H9 (cell line): ENCODE measurements at regions not wholly inside any gene's neighbourhood (a gene's known extent, or its start where the extent isn't known, plus 50 kb on each side); places are given as distances from the start of the nearest gene placed in this dataset.
A peak's percentile ranks its signal among the peaks of the same experiment; 100 is the strongest.

Experiments used
- DNase-seq: peaks from one replicate; pipeline ENCODE4 v3.0.0-alpha.2; 2017
- H2AFZ ChIP-seq: one replicate; pipeline ENCODE4 v1.6.1; 2013; ENCODE audit warnings: mild to moderate bottlenecking, low read length, control low read depth, moderate library complexity
- H2AK5ac ChIP-seq: 2 replicates; pipeline ENCODE4 v1.6.1; 2013; ENCODE audit warnings: low read length, control low read depth, mixed read lengths; ENCODE audit not compliant: insufficient read length
- H2BK120ac ChIP-seq: one replicate; pipeline ENCODE4 v1.6.1; 2013; ENCODE audit warnings: low read depth, mild to moderate bottlenecking, low read length, control low read depth, inconsistent platforms; ENCODE audit not compliant: poor library complexity, severe bottlenecking
- H2BK12ac ChIP-seq: 2 replicates; pipeline ENCODE4 v1.6.1; 2013; ENCODE audit warnings: low read length, control low read depth, mixed read lengths, low read depth; ENCODE audit not compliant: insufficient read length
- H2BK15ac ChIP-seq: 2 replicates; pipeline ENCODE4 v1.6.1; 2013; ENCODE audit warnings: low read depth, low read length, control low read depth
- H2BK20ac ChIP-seq: one replicate; pipeline ENCODE4 v1.6.1; 2013; ENCODE audit warnings: low read depth, mild to moderate bottlenecking, low read length, control low read depth, inconsistent platforms; ENCODE audit not compliant: poor library complexity, severe bottlenecking
- H2BK5ac ChIP-seq: 2 replicates; pipeline ENCODE4 v1.6.1; 2013; ENCODE audit warnings: low read length, control low read depth, mixed read lengths; ENCODE audit not compliant: insufficient read length
- H3K14ac ChIP-seq: 2 replicates; pipeline ENCODE4 v1.6.1; 2013; ENCODE audit warnings: low read length, control low read depth; ENCODE audit not compliant: insufficient read depth
- H3K18ac ChIP-seq: 2 replicates; pipeline ENCODE4 v1.6.1; 2013; ENCODE audit warnings: low read depth, mild to moderate bottlenecking, mixed read lengths, low read length, control low read depth; ENCODE audit not compliant: insufficient read length
- H3K23ac ChIP-seq: 2 replicates; pipeline ENCODE4 v1.6.1; 2013; ENCODE audit warnings: low read length, control low read depth, mixed read lengths, low read depth; ENCODE audit not compliant: insufficient read length
- H3K23me2 ChIP-seq: 2 replicates; pipeline ENCODE4 v1.6.1; 2013; ENCODE audit warnings: low read depth, mild to moderate bottlenecking, mixed read lengths, low read length, control low read depth; ENCODE audit not compliant: insufficient read length, poor library complexity, severe bottlenecking
- H3K27ac ChIP-seq: 2 replicates; pipeline ENCODE4 v1.5.1; 2013; ENCODE audit warnings: low read length, control low read depth, mixed read lengths, low read depth; ENCODE audit not compliant: insufficient read length
- H3K27me3 ChIP-seq: 2 replicates; pipeline ENCODE4 v1.6.1; 2013; ENCODE audit warnings: low read length, control low read depth, inconsistent platforms; ENCODE audit not compliant: insufficient read depth
- H3K4ac ChIP-seq: 2 replicates; pipeline ENCODE4 v1.6.1; 2013; ENCODE audit warnings: low read depth, mild to moderate bottlenecking, control low read depth, inconsistent platforms, low read length, moderate library complexity
- H3K4me1 ChIP-seq: 2 replicates; pipeline ENCODE4 v1.6.1; 2013; ENCODE audit warnings: low read length, control low read depth, inconsistent platforms; ENCODE audit not compliant: insufficient read depth
- H3K4me2 ChIP-seq: 2 replicates; pipeline ENCODE4 v1.6.1; 2013; ENCODE audit warnings: low read length, control low read depth, mixed read lengths; ENCODE audit not compliant: insufficient read length, insufficient read depth
- H3K56ac ChIP-seq: 2 replicates; pipeline ENCODE4 v1.6.1; 2013; ENCODE audit warnings: low read depth, mild to moderate bottlenecking, mixed read lengths, low read length, control low read depth; ENCODE audit not compliant: insufficient read length
- H3K79me1 ChIP-seq: 2 replicates; pipeline ENCODE4 v1.6.1; 2013; ENCODE audit warnings: low read depth, mild to moderate bottlenecking, moderate library complexity, low read length, control low read depth, inconsistent platforms; ENCODE audit not compliant: insufficient read depth, poor library complexity, severe bottlenecking
- H3K79me2 ChIP-seq: 2 replicates; pipeline ENCODE4 v1.6.1; 2013; ENCODE audit warnings: low read length, control low read depth, inconsistent platforms; ENCODE audit not compliant: insufficient read depth
- H3K9ac ChIP-seq: 2 replicates; pipeline ENCODE4 v1.6.1; 2013; ENCODE audit warnings: low read length, control low read depth, mixed read lengths; ENCODE audit not compliant: insufficient read length; ENCODE audit errors: extremely low read depth
- H3K9me3 ChIP-seq: one replicate; pipeline ENCODE4 v1.6.1; 2013; ENCODE audit warnings: low read depth, low read length, inconsistent platforms; ENCODE audit not compliant: control insufficient read depth
- H3T11ph ChIP-seq: one replicate; pipeline ENCODE4 v1.6.1; 2013; ENCODE audit warnings: mild to moderate bottlenecking, low read length, control low read depth, inconsistent platforms
- H4K20me1 ChIP-seq: one replicate; pipeline ENCODE4 v1.6.1; 2013; ENCODE audit not compliant: control insufficient read depth, insufficient read length, insufficient read depth
- H4K5ac ChIP-seq: 2 replicates; pipeline ENCODE4 v1.6.1; 2013; ENCODE audit warnings: low read depth, mild to moderate bottlenecking, mixed read lengths, low read length, control low read depth; ENCODE audit not compliant: insufficient read length
- H4K8ac ChIP-seq: replicated peaks from 2 replicates; pipeline ENCODE4 v1.6.1; 2013; ENCODE audit warnings: low read length, control low read depth, mixed read lengths, low read depth; ENCODE audit not compliant: insufficient read length
- H4K91ac ChIP-seq: 2 replicates; pipeline ENCODE4 v1.6.1; 2013; ENCODE audit warnings: low read depth, mild to moderate bottlenecking, moderate library complexity, mixed read lengths, low read length, control low read depth; ENCODE audit not compliant: insufficient read length
- H3K27ac Mint-ChIP-seq, 3 experiments: 2 replicates in 2 of 3; 3 replicates in 1 of 3; pipeline ENCODE4 v1.8.0; 2020 to 2021; ENCODE audit warnings: mixed read lengths in 3 of 3, mild to moderate bottlenecking in 1 of 3, moderate library complexity in 1 of 3
- H3K27me3 Mint-ChIP-seq: 2 replicates; pipeline ENCODE4 v1.8.0; 2021; ENCODE audit warnings: low read depth, mild to moderate bottlenecking, moderate library complexity, mixed read lengths
- H3K36me3 Mint-ChIP-seq, 3 experiments: 2 replicates in 2 of 3; 3 replicates in 1 of 3; pipeline ENCODE4 v1.8.0; 2020 to 2021; ENCODE audit warnings: low read depth in 3 of 3, mixed read lengths in 3 of 3; ENCODE audit not compliant: insufficient read depth in 1 of 3
- H3K4me1 Mint-ChIP-seq, 2 experiments: 2 replicates each; pipeline ENCODE4 v1.8.0; 2020; ENCODE audit warnings: mixed read lengths in 2 of 2
- H3K4me3 Mint-ChIP-seq, 2 experiments: 2 replicates in 1 of 2; 3 replicates in 1 of 2; pipeline ENCODE4 v1.8.0; 2020 to 2021; ENCODE audit warnings: mild to moderate bottlenecking in 2 of 2, mixed read lengths in 2 of 2, moderate library complexity in 1 of 2
- H3K9me3 Mint-ChIP-seq, 2 experiments: 2 replicates in 1 of 2; 3 replicates in 1 of 2; pipeline ENCODE4 v1.8.0; 2020; ENCODE audit warnings: mild to moderate bottlenecking in 2 of 2, mixed read lengths in 2 of 2, moderate library complexity in 1 of 2
- WGBS: extraction: QIAGEN DNeasy Blood & Tissue Kit; methylation state at CpG from one replicate; pipeline ENCODE4 v1.1.7; 2013; ENCODE audit warnings: missing lambda C conversion rate, low lambda C conversion rate, mixed read lengths; ENCODE audit not compliant: insufficient read length; ENCODE audit errors: extremely low coverage; 5-methylcytosine and 5-hydroxymethylcytosine counted together
- TF ChIP-seq, protein P1 (sequence below): fragments of 200-600 bp; sonication (generic); conservative IDR thresholded peaks from 3 replicates; pipeline ENCODE4 v1.8.0; 2021; ENCODE audit warnings: antibody characterized with exemption, mild to moderate bottlenecking

GRCh38 chr1:219460081-219460895 lies 152.6 kb downstream of the ZC3H11B start:
- TF ChIP-seq, protein P1, sequence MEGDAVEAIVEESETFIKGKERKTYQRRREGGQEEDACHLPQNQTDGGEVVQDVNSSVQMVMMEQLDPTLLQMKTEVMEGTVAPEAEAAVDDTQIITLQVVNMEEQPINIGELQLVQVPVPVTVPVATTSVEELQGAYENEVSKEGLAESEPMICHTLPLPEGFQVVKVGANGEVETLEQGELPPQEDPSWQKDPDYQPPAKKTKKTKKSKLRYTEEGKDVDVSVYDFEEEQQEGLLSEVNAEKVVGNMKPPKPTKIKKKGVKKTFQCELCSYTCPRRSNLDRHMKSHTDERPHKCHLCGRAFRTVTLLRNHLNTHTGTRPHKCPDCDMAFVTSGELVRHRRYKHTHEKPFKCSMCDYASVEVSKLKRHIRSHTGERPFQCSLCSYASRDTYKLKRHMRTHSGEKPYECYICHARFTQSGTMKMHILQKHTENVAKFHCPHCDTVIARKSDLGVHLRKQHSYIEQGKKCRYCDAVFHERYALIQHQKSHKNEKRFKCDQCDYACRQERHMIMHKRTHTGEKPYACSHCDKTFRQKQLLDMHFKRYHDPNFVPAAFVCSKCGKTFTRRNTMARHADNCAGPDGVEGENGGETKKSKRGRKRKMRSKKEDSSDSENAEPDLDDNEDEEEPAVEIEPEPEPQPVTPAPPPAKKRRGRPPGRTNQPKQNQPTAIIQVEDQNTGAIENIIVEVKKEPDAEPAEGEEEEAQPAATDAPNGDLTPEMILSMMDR = no peak
- no peak overlapping the region for H3T11ph ChIP-seq
- Mint-ChIP-seq H3K27me3 (no peaks in the 10 kb centered on the region), H3K9me3 (no peaks in the 10 kb centered on the region), H3K36me3 (no peaks in the 10 kb centered on the region), H3K27ac (peak overlapping the region in 1 of 3 experiments; percentile 37; a peak in 1 of 7 replicates), H3K4me3 (no peak overlapping the region), H3K4me1 (no peaks in the 10 kb centered on the region)
- no peaks in the 10 kb centered on the region for H3K9me3 ChIP-seq
- no peak overlapping the region for H4K5ac ChIP-seq
- H3K23ac ChIP-seq = no peak overlapping the region
- H3K27me3 ChIP-seq = no peaks in the 10 kb centered on the region
- H2BK5ac ChIP-seq = no peak overlapping the region
- no peak overlapping the region for H3K56ac ChIP-seq
- H3K23me2 ChIP-seq = no peaks in the 10 kb centered on the region
- H3K9ac ChIP-seq = no peak overlapping the region
- no peak overlapping the region for H3K4me2 ChIP-seq
- no peak overlapping the region for H3K14ac ChIP-seq
- H3K27ac ChIP-seq = no peak overlapping the region
- no peak overlapping the region for H2AFZ ChIP-seq
- no peak overlapping the region for H4K91ac ChIP-seq
- H3K18ac ChIP-seq = no peak overlapping the region
- no CpG with 5 or more reads among the region's 2 CpGs for WGBS
- H2BK120ac ChIP-seq = no peak overlapping the region
- H2AK5ac ChIP-seq = no peak overlapping the region
- H2BK12ac ChIP-seq = no peak overlapping the region
- no peaks in the 10 kb centered on the region for H3K79me2 ChIP-seq
- H2BK20ac ChIP-seq = no peak overlapping the region
- no peak overlapping the region for H2BK15ac ChIP-seq
- DNase-seq = no peak
- no peak overlapping the region for H3K4ac ChIP-seq
- no peak overlapping the region for H4K8ac ChIP-seq
- H4K20me1 ChIP-seq = no peaks in the 10 kb centered on the region
- H3K4me1 ChIP-seq = no peaks in the 10 kb centered on the region
- no peaks in the 10 kb centered on the region for H3K79me1 ChIP-seq
